Neural cell (in vitro differentiated cells): ENCODE measurements at regions not wholly inside any gene's neighbourhood (a gene's known extent, or its start where the extent isn't known, plus 50 kb on each side); places are given as distances from the start of the nearest gene placed in this dataset.

Experiments used
- H2AFZ ChIP-seq: fragments of 200-600, 300-800 bp; sonication (generic), shearing (Covaris generic); 2 replicates; pipeline ENCODE4 v1.6.0; 2014; ENCODE audit warnings: low read depth, mild to moderate bottlenecking, antibody characterized with exemption, low read length, moderate library complexity
- H3F3A ChIP-seq: fragments of 200-600 bp; shearing (Covaris generic); 2 replicates; pipeline ENCODE4 v1.6.1; 2016; ENCODE audit warnings: mild to moderate bottlenecking, moderate library complexity, mixed read lengths, antibody characterized with exemption, low read length; ENCODE audit not compliant: insufficient read depth, poor library complexity, severe bottlenecking
- H3K27ac ChIP-seq: fragments of 200-600, 300-800 bp; sonication (generic), shearing (Covaris generic); 2 replicates; pipeline ENCODE4 v1.5.1; 2014; ENCODE audit warnings: mild to moderate bottlenecking, low read length, moderate library complexity
- H3K27me3 ChIP-seq: fragments of 300-800, 200-600 bp; sonication (generic), shearing (Covaris generic); 2 replicates; pipeline ENCODE4 v1.6.0; 2014; ENCODE audit warnings: mild to moderate bottlenecking, low read depth, low read length, moderate library complexity; ENCODE audit not compliant: insufficient read depth
- H3K36me3 ChIP-seq: fragments of 300-800, 200-600 bp; sonication (generic), shearing (Covaris generic); 2 replicates; pipeline ENCODE4 v1.5.1; 2014; ENCODE audit warnings: mild to moderate bottlenecking, antibody characterized with exemption, low read length, moderate library complexity; ENCODE audit not compliant: insufficient read depth
- H3K4me2 ChIP-seq: fragments of 300-800, 200-600 bp; sonication (generic), shearing (Covaris generic); 2 replicates; pipeline ENCODE4 v1.6.0; 2014; ENCODE audit warnings: mild to moderate bottlenecking, low read length
- H3K4me3 ChIP-seq: fragments of 300-800, 200-600 bp; sonication (generic), shearing (Covaris generic); 2 replicates; pipeline ENCODE4 v1.5.1; 2014; ENCODE audit warnings: mild to moderate bottlenecking, low read length, moderate library complexity
- H3K79me2 ChIP-seq: fragments of 200-600 bp; shearing (Covaris generic); replicated peaks from 2 replicates; pipeline ENCODE4 v1.6.0; 2014; ENCODE audit warnings: mild to moderate bottlenecking, low read length, moderate library complexity; ENCODE audit not compliant: insufficient read depth
- H3K9ac ChIP-seq: fragments of 300-800, 200-600 bp; sonication (generic), shearing (Covaris generic); 2 replicates; pipeline ENCODE4 v1.6.1; 2016; ENCODE audit warnings: mild to moderate bottlenecking, low read length, mixed read lengths
- H3K9me2 ChIP-seq: fragments of 200-600 bp; shearing (Covaris generic); 2 replicates; pipeline ENCODE4 v1.6.1; 2016; ENCODE audit warnings: mild to moderate bottlenecking, low read length, mixed read lengths; ENCODE audit not compliant: insufficient read depth
- H3K9me3 ChIP-seq: fragments of 200-600, 300-800 bp; sonication (generic), shearing (Covaris generic); 2 replicates; pipeline ENCODE4 v1.6.1; 2016; ENCODE audit warnings: mild to moderate bottlenecking, mixed run types, low read length, moderate library complexity, mixed read lengths
- H4K20me1 ChIP-seq: fragments of 200-600 bp; shearing (Covaris generic); 2 replicates; pipeline ENCODE4 v1.6.1; 2016; ENCODE audit warnings: mild to moderate bottlenecking, mixed run types; ENCODE audit not compliant: insufficient read depth
- EP300 ChIP-seq: fragments of 450-650 bp; conservative IDR thresholded peaks from 2 replicates; pipeline ENCODE4 v1.6.1; 2014; ENCODE audit warnings: antibody characterized with exemption, mild to moderate bottlenecking, moderate library complexity; ENCODE audit not compliant: poor library complexity, severe bottlenecking
- EZH2 ChIP-seq: fragments of 200-600, 300-800 bp; shearing (Covaris generic), sonication (generic); IDR thresholded peaks from 2 replicates; pipeline ENCODE4 v1.6.1; 2014; ENCODE audit warnings: antibody characterized with exemption, low read length, borderline replicate concordance, mild to moderate bottlenecking; ENCODE audit not compliant: insufficient read depth, poor library complexity, severe bottlenecking
- MXI1 ChIP-seq: fragments of 450-650 bp; conservative IDR thresholded peaks from 2 replicates; pipeline ENCODE4 v1.6.1; 2014; ENCODE audit warnings: antibody characterized with exemption, mild to moderate bottlenecking; ENCODE audit not compliant: poor library complexity, severe bottlenecking
- POLR2AphosphoS5 ChIP-seq: IDR thresholded peaks from 2 replicates; pipeline ENCODE4 v1.6.1; 2012
- RAD21 ChIP-seq: fragments of 450-650 bp; conservative IDR thresholded peaks from 2 replicates; pipeline ENCODE4 v1.6.1; 2014; ENCODE audit warnings: antibody characterized with exemption, mild to moderate bottlenecking, moderate library complexity
- SMC3 ChIP-seq: fragments of 450-650 bp; conservative IDR thresholded peaks from 2 replicates; pipeline ENCODE4 v1.6.1; 2014; ENCODE audit warnings: antibody characterized with exemption, mild to moderate bottlenecking, moderate library complexity; ENCODE audit not compliant: poor library complexity
- TAF1 ChIP-seq: IDR thresholded peaks from 2 replicates; pipeline ENCODE4 v1.6.1; 2012; ENCODE audit warnings: low read depth
- TF ChIP-seq, protein P1 (sequence below): IDR thresholded peaks from 2 replicates; pipeline ENCODE4 v1.6.1; 2012; ENCODE audit warnings: borderline replicate concordance
- TF ChIP-seq, protein P2 (sequence below): fragments of 450-650 bp; IDR thresholded peaks from 2 replicates; pipeline ENCODE4 v1.5.1; 2014; ENCODE audit warnings: antibody characterized with exemption, mild to moderate bottlenecking, moderate library complexity; ENCODE audit not compliant: poor library complexity, severe bottlenecking

DNA sequence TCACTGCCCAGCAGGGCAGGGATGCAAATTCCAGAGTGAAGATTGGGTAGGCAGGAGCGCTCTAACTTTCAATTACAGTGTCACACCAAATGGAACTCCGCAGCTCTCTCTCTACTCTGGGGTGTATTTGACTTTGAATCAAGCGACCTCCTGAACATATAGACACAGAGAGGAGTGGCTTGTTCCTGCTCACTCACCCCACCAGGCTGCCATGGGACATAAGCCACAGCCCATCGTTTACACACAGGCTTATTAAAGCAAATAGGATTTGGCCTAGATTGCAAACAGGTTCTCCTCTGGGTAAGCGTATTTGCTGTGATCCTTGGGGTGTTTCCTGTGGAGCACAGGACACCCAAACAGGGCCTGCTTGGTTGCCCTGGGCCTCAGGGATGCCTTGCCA is 281.6 kb upstream of the CCL2 start:
- no peaks in the 10 kb centered on the region for H3K27me3 ChIP-seq
- no peaks in the 10 kb centered on the region for H3K79me2 ChIP-seq

DNA sequence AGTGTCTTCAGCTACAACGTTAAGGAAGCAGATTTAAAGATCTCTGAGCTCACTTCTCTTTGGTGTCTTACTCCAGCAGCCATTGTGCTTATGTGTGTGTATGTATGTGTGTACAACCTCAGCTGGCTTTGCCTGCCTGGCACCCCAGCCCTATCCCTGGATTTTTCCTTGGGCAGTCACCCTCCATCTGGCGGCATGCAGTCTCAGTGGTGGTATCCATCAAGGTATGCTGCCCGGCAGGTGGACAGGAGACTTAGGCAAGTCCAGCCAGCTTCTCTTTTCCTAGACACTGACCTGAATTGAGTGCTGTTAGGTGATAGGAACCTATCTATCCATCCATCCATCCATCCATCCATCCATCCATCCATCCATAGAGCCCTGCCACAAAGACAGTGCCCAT is 280.8 kb upstream of the CCL2 start:
- H3K9me3 ChIP-seq: no peaks in the 10 kb centered on the region
- H3K9ac ChIP-seq: no peak overlapping the region
- H3F3A ChIP-seq: no peaks in the 10 kb centered on the region
- H2AFZ ChIP-seq: no peak overlapping the region
- no peak for TF ChIP-seq TAF1
- TF ChIP-seq EP300: no peak
- no peak for TF ChIP-seq EZH2
- no peak for TF ChIP-seq RAD21
- TF ChIP-seq POLR2AphosphoS5: no peak
- TF ChIP-seq, protein P1, sequence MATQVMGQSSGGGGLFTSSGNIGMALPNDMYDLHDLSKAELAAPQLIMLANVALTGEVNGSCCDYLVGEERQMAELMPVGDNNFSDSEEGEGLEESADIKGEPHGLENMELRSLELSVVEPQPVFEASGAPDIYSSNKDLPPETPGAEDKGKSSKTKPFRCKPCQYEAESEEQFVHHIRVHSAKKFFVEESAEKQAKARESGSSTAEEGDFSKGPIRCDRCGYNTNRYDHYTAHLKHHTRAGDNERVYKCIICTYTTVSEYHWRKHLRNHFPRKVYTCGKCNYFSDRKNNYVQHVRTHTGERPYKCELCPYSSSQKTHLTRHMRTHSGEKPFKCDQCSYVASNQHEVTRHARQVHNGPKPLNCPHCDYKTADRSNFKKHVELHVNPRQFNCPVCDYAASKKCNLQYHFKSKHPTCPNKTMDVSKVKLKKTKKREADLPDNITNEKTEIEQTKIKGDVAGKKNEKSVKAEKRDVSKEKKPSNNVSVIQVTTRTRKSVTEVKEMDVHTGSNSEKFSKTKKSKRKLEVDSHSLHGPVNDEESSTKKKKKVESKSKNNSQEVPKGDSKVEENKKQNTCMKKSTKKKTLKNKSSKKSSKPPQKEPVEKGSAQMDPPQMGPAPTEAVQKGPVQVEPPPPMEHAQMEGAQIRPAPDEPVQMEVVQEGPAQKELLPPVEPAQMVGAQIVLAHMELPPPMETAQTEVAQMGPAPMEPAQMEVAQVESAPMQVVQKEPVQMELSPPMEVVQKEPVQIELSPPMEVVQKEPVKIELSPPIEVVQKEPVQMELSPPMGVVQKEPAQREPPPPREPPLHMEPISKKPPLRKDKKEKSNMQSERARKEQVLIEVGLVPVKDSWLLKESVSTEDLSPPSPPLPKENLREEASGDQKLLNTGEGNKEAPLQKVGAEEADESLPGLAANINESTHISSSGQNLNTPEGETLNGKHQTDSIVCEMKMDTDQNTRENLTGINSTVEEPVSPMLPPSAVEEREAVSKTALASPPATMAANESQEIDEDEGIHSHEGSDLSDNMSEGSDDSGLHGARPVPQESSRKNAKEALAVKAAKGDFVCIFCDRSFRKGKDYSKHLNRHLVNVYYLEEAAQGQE: no peak
- no peak for TF ChIP-seq SMC3
- TF ChIP-seq, protein P2, sequence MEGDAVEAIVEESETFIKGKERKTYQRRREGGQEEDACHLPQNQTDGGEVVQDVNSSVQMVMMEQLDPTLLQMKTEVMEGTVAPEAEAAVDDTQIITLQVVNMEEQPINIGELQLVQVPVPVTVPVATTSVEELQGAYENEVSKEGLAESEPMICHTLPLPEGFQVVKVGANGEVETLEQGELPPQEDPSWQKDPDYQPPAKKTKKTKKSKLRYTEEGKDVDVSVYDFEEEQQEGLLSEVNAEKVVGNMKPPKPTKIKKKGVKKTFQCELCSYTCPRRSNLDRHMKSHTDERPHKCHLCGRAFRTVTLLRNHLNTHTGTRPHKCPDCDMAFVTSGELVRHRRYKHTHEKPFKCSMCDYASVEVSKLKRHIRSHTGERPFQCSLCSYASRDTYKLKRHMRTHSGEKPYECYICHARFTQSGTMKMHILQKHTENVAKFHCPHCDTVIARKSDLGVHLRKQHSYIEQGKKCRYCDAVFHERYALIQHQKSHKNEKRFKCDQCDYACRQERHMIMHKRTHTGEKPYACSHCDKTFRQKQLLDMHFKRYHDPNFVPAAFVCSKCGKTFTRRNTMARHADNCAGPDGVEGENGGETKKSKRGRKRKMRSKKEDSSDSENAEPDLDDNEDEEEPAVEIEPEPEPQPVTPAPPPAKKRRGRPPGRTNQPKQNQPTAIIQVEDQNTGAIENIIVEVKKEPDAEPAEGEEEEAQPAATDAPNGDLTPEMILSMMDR: no peak
- no peak for TF ChIP-seq MXI1
- no peaks in the 10 kb centered on the region for H3K36me3 ChIP-seq
- H3K4me3 ChIP-seq: no peak overlapping the region
- no peaks in the 10 kb centered on the region for H3K9me2 ChIP-seq
- H3K4me2 ChIP-seq: no peak overlapping the region
- H3K27ac ChIP-seq: no peak overlapping the region
- no peaks in the 10 kb centered on the region for H3K79me2 ChIP-seq
- no peaks in the 10 kb centered on the region for H3K27me3 ChIP-seq
- H4K20me1 ChIP-seq: no peaks in the 10 kb centered on the region

More for the DNA sequence above, 281.6 kb upstream of the CCL2 start:
- Histone ChIP-seq H3F3A (no peaks in the 10 kb centered on the region), H2AFZ (no peak overlapping the region), H4K20me1 (no peaks in the 10 kb centered on the region), H3K9me2 (no peaks in the 10 kb centered on the region), H3K27ac (no peak overlapping the region), H3K9ac (no peak overlapping the region), H3K4me3 (no peak overlapping the region), H3K4me2 (no peak overlapping the region), H3K36me3 (no peaks in the 10 kb centered on the region), H3K9me3 (no peaks in the 10 kb centered on the region)
- TF ChIP-seq, protein P2: no peak
- TF ChIP-seq SMC3 (no peak), EZH2 (no peak), MXI1 (no peak), EP300 (no peak), RAD21 (no peak), POLR2AphosphoS5 (no peak), TAF1 (no peak)
- TF ChIP-seq, protein P1: no peak
